DMS53 (cell line): ENCODE measurements at regions not wholly inside any gene's neighbourhood (a gene's known extent, or its start where the extent isn't known, plus 50 kb on each side); places are given as distances from the start of the nearest gene placed in this dataset.

Experiments
- DNase-seq: peaks from one replicate; lab custom pipeline; 2025; lab: John Stamatoyannopoulos, UW

GRCh38 chr2:184534986-184535385, 63.3 kb upstream of the ZNF804A start:
- DNase-seq: no peak

- no peak for DNase-seq
These were observed 58.0 kb upstream of the ZNF804A start for GRCh38 chr2:184540246-184540789.

- no peak for DNase-seq
These were observed 56.7 kb upstream of the ZNF804A start for GRCh38 chr2:184541591-184541990.

GRCh38 chr2:184543832-184544231, 54.5 kb upstream of the ZNF804A start:
- no peak for DNase-seq
